ENCODE measurements at regions not wholly inside any gene's neighbourhood (a gene's known extent, or its start where the extent isn't known, plus 50 kb on each side); places are given as distances from the start of the nearest gene placed in this dataset.

- TF ChIP-seq CTCF (IDR thresholded peaks at IDR 0.05; ENCODE audit: insufficient read depth, low read length): no peak
- TF ChIP-seq POLR2AphosphoS5 (IDR thresholded peaks at IDR 0.05; ENCODE audit: low read depth): no peak
These were observed 474.4 kb upstream of the NR5A2 start for GRCh38 chr1:199553104-199553503.

Measured in HL-60 (cell line).